Duodenal mucosa (tissue), 2 donors: ENCODE measurements at regions not wholly inside any gene's neighbourhood (a gene's known extent, or its start where the extent isn't known, plus 50 kb on each side); places are given as distances from the start of the nearest gene placed in this dataset.

Experiments used
- H3K27ac ChIP-seq: one replicate; pipeline ENCODE4 v1.7.0; 2013; ENCODE audit warnings: low read depth, low read length
- H3K27me3 ChIP-seq, 2 donors: one replicate each; pipeline ENCODE4 v1.7.0; 2013; ENCODE audit warnings: low read length in 2 of 2, control low read depth in 1 of 2; ENCODE audit not compliant: insufficient read depth in 2 of 2, control insufficient read depth in 1 of 2
- H3K36me3 ChIP-seq, 2 donors: one replicate each; pipeline ENCODE4 v1.7.0; 2013; ENCODE audit warnings: low read length in 2 of 2, control low read depth in 1 of 2; ENCODE audit not compliant: insufficient read depth in 2 of 2, control insufficient read depth in 1 of 2
- H3K4me1 ChIP-seq, 2 donors: one replicate each; pipeline ENCODE4 v1.7.0; 2013; ENCODE audit warnings: low read length in 2 of 2, control low read depth in 1 of 2; ENCODE audit not compliant: insufficient read depth in 2 of 2, control insufficient read depth in 1 of 2
- H3K4me3 ChIP-seq, 2 donors: one replicate each; pipeline ENCODE4 v1.7.0; 2013; ENCODE audit warnings: low read length in 2 of 2, low read depth in 1 of 2
- H3K9ac ChIP-seq, 2 donors: one replicate each; pipeline ENCODE4 v1.7.0; 2013; ENCODE audit warnings: low read length in 2 of 2, low read depth in 1 of 2
- H3K9me3 ChIP-seq, 2 donors: one replicate each; pipeline ENCODE4 v1.7.0; 2013; ENCODE audit warnings: low read length in 2 of 2, control low read depth in 1 of 2; ENCODE audit not compliant: control insufficient read depth in 1 of 2

DNA sequence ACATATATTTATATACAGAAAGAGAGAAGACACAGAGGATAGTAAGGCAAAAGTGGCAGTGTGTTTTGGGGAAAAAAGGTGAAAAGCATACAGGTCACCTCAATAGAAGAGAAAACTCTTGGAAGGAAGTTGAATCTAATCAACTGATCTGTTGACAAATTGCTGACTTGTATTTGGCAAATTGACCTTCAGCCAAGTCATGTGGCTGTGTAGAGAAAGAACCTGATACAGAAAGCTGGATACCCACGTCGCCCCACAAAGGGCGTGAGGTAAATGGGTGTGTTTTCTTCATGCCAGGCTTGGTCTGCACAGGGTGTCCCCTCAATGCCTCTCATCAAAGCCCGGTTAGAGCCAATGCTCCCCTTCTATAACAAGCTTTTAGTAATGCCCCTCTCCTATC is 230.0 kb upstream of the KLHL29 start:
- Histone ChIP-seq H3K4me3 (no peak overlapping the region), H3K4me1 (no peaks in the 10 kb centered on the region), H3K27ac (no peak overlapping the region), H3K9ac (no peak overlapping the region), H3K9me3 (no peaks in the 10 kb centered on the region), H3K36me3 (no peaks in the 10 kb centered on the region), H3K27me3 (no peaks in the 10 kb centered on the region)

- no peak overlapping the region for H3K4me3 ChIP-seq
- no peaks in the 10 kb centered on the region for H3K36me3 ChIP-seq
- H3K27me3 ChIP-seq: no peaks in the 10 kb centered on the region
- no peak overlapping the region for H3K27ac ChIP-seq
- no peaks in the 10 kb centered on the region for H3K4me1 ChIP-seq
- H3K9ac ChIP-seq: no peak overlapping the region
- no peaks in the 10 kb centered on the region for H3K9me3 ChIP-seq
These were observed 227.2 kb upstream of the KLHL29 start for GRCh38 chr2:23157812-23158211.

- no peak overlapping the region for H3K9ac ChIP-seq
- H3K27ac ChIP-seq: no peak overlapping the region
- no peaks in the 10 kb centered on the region for H3K36me3 ChIP-seq
- no peak overlapping the region for H3K4me3 ChIP-seq
- no peaks in the 10 kb centered on the region for H3K27me3 ChIP-seq
- no peaks in the 10 kb centered on the region for H3K9me3 ChIP-seq
- no peaks in the 10 kb centered on the region for H3K4me1 ChIP-seq
These were observed 226.7 kb upstream of the KLHL29 start for GRCh38 chr2:23158306-23158705.

- Histone ChIP-seq H3K36me3 (no peaks in the 10 kb centered on the region), H3K4me1 (no peaks in the 10 kb centered on the region), H3K27ac (no peak overlapping the region), H3K9me3 (no peaks in the 10 kb centered on the region), H3K27me3 (no peaks in the 10 kb centered on the region), H3K4me3 (no peak overlapping the region), H3K9ac (no peak overlapping the region)
These were observed 225.1 kb upstream of the KLHL29 start for GRCh38 chr2:23159746-23160405.

DNA sequence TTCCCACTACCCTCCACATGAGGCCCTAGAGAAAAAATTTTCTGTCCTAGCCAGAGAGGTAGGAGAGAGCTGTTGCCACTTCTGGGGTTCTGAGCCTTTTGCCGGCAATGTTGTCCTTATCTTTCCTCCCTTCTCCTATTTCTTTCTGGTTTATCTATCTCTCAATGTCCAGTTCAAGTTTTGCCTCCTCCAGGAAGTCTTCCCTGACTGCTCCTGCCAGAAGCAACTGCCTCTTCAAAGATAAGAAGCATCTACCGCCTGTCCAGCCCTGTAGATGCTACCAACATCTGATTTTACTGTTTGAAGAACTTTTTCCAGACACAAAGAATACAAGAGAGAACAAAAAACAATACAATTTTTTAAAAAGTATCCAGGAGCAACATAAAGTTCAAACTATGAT is 220.8 kb upstream of the KLHL29 start:
- Histone ChIP-seq H3K27me3 (no peaks in the 10 kb centered on the region), H3K27ac (no peak overlapping the region), H3K4me1 (no peaks in the 10 kb centered on the region), H3K9ac (no peak overlapping the region), H3K4me3 (no peak overlapping the region), H3K36me3 (no peaks in the 10 kb centered on the region), H3K9me3 (no peaks in the 10 kb centered on the region)

GRCh38 chr2:23169896-23170295 is 215.1 kb upstream of the KLHL29 start:
- H3K27ac ChIP-seq: no peak overlapping the region
- H3K36me3 ChIP-seq: no peaks in the 10 kb centered on the region
- no peaks in the 10 kb centered on the region for H3K4me1 ChIP-seq
- H3K27me3 ChIP-seq: no peaks in the 10 kb centered on the region
- H3K4me3 ChIP-seq: no peak overlapping the region
- no peaks in the 10 kb centered on the region for H3K9me3 ChIP-seq
- H3K9ac ChIP-seq: no peak overlapping the region

DNA sequence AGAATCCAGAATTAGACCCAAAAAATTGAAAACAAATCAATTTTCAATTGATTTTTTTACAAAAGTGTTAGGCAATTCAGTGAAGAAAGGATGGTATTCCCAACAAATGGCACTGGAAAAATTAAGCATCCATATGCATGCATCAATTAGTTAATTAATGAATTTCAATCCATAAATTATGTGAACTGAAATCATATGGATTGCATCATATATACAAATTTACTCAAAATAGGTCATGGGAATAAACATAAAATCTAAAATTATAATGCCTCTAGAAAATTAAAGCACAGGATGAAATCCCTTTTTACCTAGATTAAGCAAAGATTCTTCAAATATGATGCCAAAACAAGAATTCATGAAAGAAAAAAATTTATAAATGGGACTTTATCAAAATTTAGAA is 213.9 kb upstream of the KLHL29 start:
- no peak overlapping the region for H3K9ac ChIP-seq
- H3K9me3 ChIP-seq: no peaks in the 10 kb centered on the region
- H3K4me3 ChIP-seq: no peak overlapping the region
- H3K27ac ChIP-seq: no peak overlapping the region
- no peaks in the 10 kb centered on the region for H3K27me3 ChIP-seq
- H3K36me3 ChIP-seq: no peaks in the 10 kb centered on the region
- no peaks in the 10 kb centered on the region for H3K4me1 ChIP-seq

DNA sequence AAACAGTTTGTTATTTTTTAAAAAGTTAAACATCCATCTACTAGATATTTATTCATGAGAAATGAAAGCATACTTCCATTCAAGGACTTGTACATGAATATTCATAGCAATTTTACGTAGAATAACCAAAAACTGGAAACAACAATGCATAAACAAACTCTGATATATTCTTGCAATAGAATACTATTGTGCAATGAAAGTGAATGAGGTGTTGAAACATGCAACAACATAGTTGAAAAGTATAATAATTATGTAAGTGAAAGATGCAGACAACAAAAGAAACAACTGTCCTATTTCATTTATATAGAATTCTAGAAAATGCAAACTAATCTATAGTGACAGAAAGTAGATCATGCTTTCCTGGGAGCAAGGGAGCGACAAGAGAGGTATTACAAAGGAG is 206.6 kb upstream of the KLHL29 start:
- H3K27me3 ChIP-seq: no peaks in the 10 kb centered on the region
- no peaks in the 10 kb centered on the region for H3K4me1 ChIP-seq
- no peak overlapping the region for H3K9ac ChIP-seq
- H3K9me3 ChIP-seq: peaks cover 0 to 5% of the 10 kb centered on the region in 2 donors
- H3K27ac ChIP-seq: no peak overlapping the region
- no peak overlapping the region for H3K4me3 ChIP-seq
- H3K36me3 ChIP-seq: no peaks in the 10 kb centered on the region

- no peak overlapping the region for H3K4me3 ChIP-seq
- H3K27ac ChIP-seq: no peak overlapping the region
- no peaks in the 10 kb centered on the region for H3K36me3 ChIP-seq
- H3K27me3 ChIP-seq: no peaks in the 10 kb centered on the region
- no peaks in the 10 kb centered on the region for H3K4me1 ChIP-seq
- H3K9me3 ChIP-seq: peaks cover 0 to 5% of the 10 kb centered on the region in 2 donors
- H3K9ac ChIP-seq: no peak overlapping the region
These were observed 201.2 kb upstream of the KLHL29 start for GRCh38 chr2:23183733-23184132.

- Histone ChIP-seq H3K4me1 (peaks cover 0 to 6% of the 10 kb centered on the region in 2 donors), H3K27ac (no peak overlapping the region), H3K36me3 (no peaks in the 10 kb centered on the region), H3K9ac (no peak overlapping the region), H3K9me3 (no peaks in the 10 kb centered on the region), H3K27me3 (no peaks in the 10 kb centered on the region), H3K4me3 (no peak overlapping the region)
These were observed 186.5 kb upstream of the KLHL29 start for GRCh38 chr2:23198316-23199114.
